ENCODE measurements at regions not wholly inside any gene's neighbourhood (a gene's known extent, or its start where the extent isn't known, plus 50 kb on each side); places are given as distances from the start of the nearest gene placed in this dataset.

- TF ChIP-seq HDGF (IDR thresholded peaks at IDR 0.05; ENCODE audit: borderline replicate concordance) (no peak), LEF1 (IDR thresholded peaks at IDR 0.05; ENCODE audit: borderline replicate concordance) (no peak)
Measured at GRCh38 chr2:122531290-122532071, 776.0 kb downstream of the TSN start.

Data from HEK293T (cell line).